ENCODE measurements at regions not wholly inside any gene's neighbourhood (a gene's known extent, or its start where the extent isn't known, plus 50 kb on each side); places are given as distances from the start of the nearest gene placed in this dataset.
"Not testable (repeated sequence)": the region's sequence is repeated elsewhere in the genome, so short reads cannot be mapped to it uniquely, and the experiment has no call there.

GRCh38 chr5:85621668-85622067 is 996.1 kb upstream of the COX7C start:
- H4K20me1 ChIP-seq (ENCODE audit: insufficient read depth, low read length, poor library complexity, severe bottlenecking) = no peaks in the 10 kb centered on the region
- no peak for TF ChIP-seq EZH2phosphoT487 (IDR thresholded peaks at IDR 0.05; ENCODE audit: borderline replicate concordance)
- TF ChIP-seq, protein P1, sequence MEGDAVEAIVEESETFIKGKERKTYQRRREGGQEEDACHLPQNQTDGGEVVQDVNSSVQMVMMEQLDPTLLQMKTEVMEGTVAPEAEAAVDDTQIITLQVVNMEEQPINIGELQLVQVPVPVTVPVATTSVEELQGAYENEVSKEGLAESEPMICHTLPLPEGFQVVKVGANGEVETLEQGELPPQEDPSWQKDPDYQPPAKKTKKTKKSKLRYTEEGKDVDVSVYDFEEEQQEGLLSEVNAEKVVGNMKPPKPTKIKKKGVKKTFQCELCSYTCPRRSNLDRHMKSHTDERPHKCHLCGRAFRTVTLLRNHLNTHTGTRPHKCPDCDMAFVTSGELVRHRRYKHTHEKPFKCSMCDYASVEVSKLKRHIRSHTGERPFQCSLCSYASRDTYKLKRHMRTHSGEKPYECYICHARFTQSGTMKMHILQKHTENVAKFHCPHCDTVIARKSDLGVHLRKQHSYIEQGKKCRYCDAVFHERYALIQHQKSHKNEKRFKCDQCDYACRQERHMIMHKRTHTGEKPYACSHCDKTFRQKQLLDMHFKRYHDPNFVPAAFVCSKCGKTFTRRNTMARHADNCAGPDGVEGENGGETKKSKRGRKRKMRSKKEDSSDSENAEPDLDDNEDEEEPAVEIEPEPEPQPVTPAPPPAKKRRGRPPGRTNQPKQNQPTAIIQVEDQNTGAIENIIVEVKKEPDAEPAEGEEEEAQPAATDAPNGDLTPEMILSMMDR (conservative IDR thresholded peaks at IDR 0.05; ENCODE audit: low read length) = no peak
- no peaks in the 10 kb centered on the region for H3K4me1 ChIP-seq (ENCODE audit: insufficient read depth, low read length, poor library complexity, severe bottlenecking)
- H3K79me2 ChIP-seq (ENCODE audit: insufficient read depth, low read length) = no peaks in the 10 kb centered on the region
- H3K9ac ChIP-seq (ENCODE audit: low read depth, low read length, poor library complexity, severe bottlenecking) = no peak overlapping the region
- no peak overlapping the region for H2AFZ ChIP-seq (ENCODE audit: low read length)
- no peaks in the 10 kb centered on the region for H3F3A ChIP-seq (ENCODE audit: low read depth)
- H3K4me2 ChIP-seq (ENCODE audit: low read depth, low read length, poor library complexity, severe bottlenecking) = no peak overlapping the region
- H3K9me2 ChIP-seq (replicated peaks; ENCODE audit: low read depth, low read length) = no peaks in the 10 kb centered on the region
- H3K9me3 ChIP-seq (ENCODE audit: insufficient read depth, low read depth, low read length) = no peaks in the 10 kb centered on the region
- H3K36me3 ChIP-seq (ENCODE audit: insufficient read depth, low read length) = no peaks in the 10 kb centered on the region
- no peaks in the 10 kb centered on the region for H3K27me3 ChIP-seq (ENCODE audit: insufficient read depth, low read length, poor library complexity, severe bottlenecking)
- no peak overlapping the region for H3K4me3 ChIP-seq (ENCODE audit: low read length, poor library complexity, severe bottlenecking)

DNA sequence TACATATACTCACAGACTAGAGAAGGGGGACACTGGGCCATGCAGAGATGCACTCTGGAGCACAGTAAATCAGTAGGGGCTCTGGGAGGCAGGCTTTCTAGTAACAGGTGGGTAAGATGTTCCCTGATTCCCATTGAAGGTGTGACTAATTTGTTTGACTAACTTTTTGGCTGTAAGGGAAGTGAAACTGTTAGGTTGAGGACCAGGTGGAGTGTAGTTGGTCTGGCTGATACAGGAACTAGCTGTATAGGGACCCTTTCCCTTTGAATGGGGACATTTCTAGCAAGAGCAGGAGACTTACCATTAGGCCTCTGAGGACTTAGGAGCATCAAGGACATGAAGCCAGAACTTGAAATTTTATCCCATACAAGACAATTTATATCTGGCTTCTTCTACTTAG is 989.6 kb upstream of the COX7C start:
- Histone ChIP-seq H2AFZ (ENCODE audit: low read length) (no peak overlapping the region), H3K4me2 (ENCODE audit: low read depth, low read length, poor library complexity, severe bottlenecking) (no peak overlapping the region), H3K4me1 (ENCODE audit: insufficient read depth, low read length, poor library complexity, severe bottlenecking) (no peaks in the 10 kb centered on the region), H4K20me1 (ENCODE audit: insufficient read depth, low read length, poor library complexity, severe bottlenecking) (no peaks in the 10 kb centered on the region), H3K79me2 (ENCODE audit: insufficient read depth, low read length) (no peaks in the 10 kb centered on the region), H3K4me3 (ENCODE audit: low read length, poor library complexity, severe bottlenecking) (no peak overlapping the region), H3K9ac (ENCODE audit: low read depth, low read length, poor library complexity, severe bottlenecking) (no peak overlapping the region), H3F3A (ENCODE audit: low read depth) (no peaks in the 10 kb centered on the region), H3K9me3 (ENCODE audit: insufficient read depth, low read depth, low read length) (no peaks in the 10 kb centered on the region), H3K27me3 (ENCODE audit: insufficient read depth, low read length, poor library complexity, severe bottlenecking) (no peaks in the 10 kb centered on the region), H3K36me3 (ENCODE audit: insufficient read depth, low read length) (no peaks in the 10 kb centered on the region), H3K9me2 (replicated peaks; ENCODE audit: low read depth, low read length) (no peaks in the 10 kb centered on the region)
- TF ChIP-seq EZH2phosphoT487 (IDR thresholded peaks at IDR 0.05; ENCODE audit: borderline replicate concordance) = no peak
- TF ChIP-seq, protein P1 (conservative IDR thresholded peaks at IDR 0.05; ENCODE audit: low read length) = no peak

DNA sequence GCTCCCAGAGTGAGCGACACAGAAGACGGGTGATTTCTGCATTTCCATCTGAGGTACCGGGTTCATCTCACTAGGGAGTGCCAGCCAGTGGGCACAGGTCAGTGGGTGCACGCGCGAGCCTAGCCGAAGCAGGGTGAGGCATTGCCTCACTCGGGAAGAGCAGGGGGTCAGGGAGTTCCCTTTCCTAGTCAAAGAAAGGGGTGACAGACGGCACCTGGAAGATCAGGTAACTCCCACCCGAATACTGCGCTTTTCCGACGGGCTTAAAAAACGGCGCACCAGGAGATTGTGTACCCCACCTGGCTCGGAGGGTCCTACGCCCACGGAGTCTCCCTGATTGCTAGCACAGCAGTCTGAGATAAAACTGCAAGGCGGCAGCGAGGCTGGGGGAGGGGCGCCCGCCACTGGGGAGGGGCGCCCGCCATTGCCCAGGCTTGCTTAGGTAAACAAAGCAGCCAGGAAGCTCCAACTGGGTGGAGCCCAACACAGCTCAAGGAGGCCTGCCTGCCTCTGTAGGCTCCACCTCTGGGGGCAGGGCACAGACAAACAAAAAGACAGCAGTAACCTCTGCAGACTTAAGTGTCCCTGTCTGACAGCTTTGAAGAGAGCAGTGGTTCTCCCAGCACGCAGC is 979.1 kb upstream of the COX7C start:
- not testable (repeated sequence) for H3K4me3 ChIP-seq (ENCODE audit: low read length, poor library complexity, severe bottlenecking); H2AFZ ChIP-seq (ENCODE audit: low read length); H3K9ac ChIP-seq (ENCODE audit: low read depth, low read length, poor library complexity, severe bottlenecking); H3K36me3 ChIP-seq (ENCODE audit: insufficient read depth, low read length); H3F3A ChIP-seq (ENCODE audit: low read depth); H3K4me2 ChIP-seq (ENCODE audit: low read depth, low read length, poor library complexity, severe bottlenecking); H3K27me3 ChIP-seq (ENCODE audit: insufficient read depth, low read length, poor library complexity, severe bottlenecking); H3K4me1 ChIP-seq (ENCODE audit: insufficient read depth, low read length, poor library complexity, severe bottlenecking); H3K9me2 ChIP-seq (replicated peaks; ENCODE audit: low read depth, low read length); H4K20me1 ChIP-seq (ENCODE audit: insufficient read depth, low read length, poor library complexity, severe bottlenecking); H3K9me3 ChIP-seq (ENCODE audit: insufficient read depth, low read depth, low read length); H3K79me2 ChIP-seq (ENCODE audit: insufficient read depth, low read length)

DNA sequence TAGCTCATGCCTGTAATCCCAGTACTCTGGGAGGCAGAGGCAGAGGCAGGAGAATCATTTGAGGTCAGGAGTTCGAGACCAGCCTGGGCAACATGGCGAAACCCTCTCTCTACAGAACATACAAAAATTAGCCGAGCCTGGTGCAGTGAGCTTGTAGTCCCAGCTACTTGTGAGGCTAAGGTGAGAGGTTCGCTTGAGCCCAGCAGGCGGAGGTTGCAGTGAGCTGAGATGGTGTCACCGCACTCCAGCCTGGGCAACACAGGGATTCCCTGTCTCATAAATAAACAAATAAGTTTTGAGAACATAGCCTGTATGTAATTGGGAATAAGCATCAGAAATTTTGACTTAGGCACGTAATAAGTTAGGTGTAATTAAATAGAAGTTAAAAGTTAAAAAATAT is 971.7 kb upstream of the COX7C start:
- H3K27me3 ChIP-seq (ENCODE audit: insufficient read depth, low read length, poor library complexity, severe bottlenecking) = no peaks in the 10 kb centered on the region
- H4K20me1 ChIP-seq (ENCODE audit: insufficient read depth, low read length, poor library complexity, severe bottlenecking) = no peaks in the 10 kb centered on the region
- TF ChIP-seq EZH2phosphoT487 (IDR thresholded peaks at IDR 0.05; ENCODE audit: borderline replicate concordance) = no peak
- TF ChIP-seq, protein P1 (conservative IDR thresholded peaks at IDR 0.05; ENCODE audit: low read length) = no peak
- no peaks in the 10 kb centered on the region for H3K79me2 ChIP-seq (ENCODE audit: insufficient read depth, low read length)
- H3F3A ChIP-seq (ENCODE audit: low read depth) = no peaks in the 10 kb centered on the region
- H3K4me1 ChIP-seq (ENCODE audit: insufficient read depth, low read length, poor library complexity, severe bottlenecking) = no peaks in the 10 kb centered on the region
- no peak overlapping the region for H3K4me2 ChIP-seq (ENCODE audit: low read depth, low read length, poor library complexity, severe bottlenecking)
- no peak overlapping the region for H3K4me3 ChIP-seq (ENCODE audit: low read length, poor library complexity, severe bottlenecking)
- no peaks in the 10 kb centered on the region for H3K9me3 ChIP-seq (ENCODE audit: insufficient read depth, low read depth, low read length)
- H3K36me3 ChIP-seq (ENCODE audit: insufficient read depth, low read length) = no peaks in the 10 kb centered on the region
- H3K9ac ChIP-seq (ENCODE audit: low read depth, low read length, poor library complexity, severe bottlenecking) = no peak overlapping the region
- no peak overlapping the region for H2AFZ ChIP-seq (ENCODE audit: low read length)
- no peaks in the 10 kb centered on the region for H3K9me2 ChIP-seq (replicated peaks; ENCODE audit: low read depth, low read length)

Measured in Loucy (cell line).